ENCODE measurements at regions not wholly inside any gene's neighbourhood (a gene's known extent, or its start where the extent isn't known, plus 50 kb on each side); places are given as distances from the start of the nearest gene placed in this dataset.

- TF ChIP-seq POLR2AphosphoS5 (IDR thresholded peaks at IDR 0.05; ENCODE audit: insufficient read depth, low read depth, low read length): no peak
- no peak for TF ChIP-seq CTCF (IDR thresholded peaks at IDR 0.05; ENCODE audit: extremely low read depth in 1 of 2, insufficient read depth in 1 of 2, low read depth in 1 of 2, low read length in 2 of 2)
- no peak for TF ChIP-seq EZH2 (IDR thresholded peaks at IDR 0.05; ENCODE audit: borderline replicate concordance, low read depth, low read length, severe bottlenecking)
- TF ChIP-seq POLR2A (IDR thresholded peaks at IDR 0.05; ENCODE audit: low read depth, low read length): no peak
- no peak for TF ChIP-seq MAX (IDR thresholded peaks at IDR 0.05; ENCODE audit: insufficient read depth, insufficient read length)
Observed at GRCh38 chr4:102153391-102153790, 191.9 kb downstream of the SLC39A8 start.
